OCI-LY7 (cell line): ENCODE measurements at regions not wholly inside any gene's neighbourhood (a gene's known extent, or its start where the extent isn't known, plus 50 kb on each side); places are given as distances from the start of the nearest gene placed in this dataset.

Experiments used
- BruUV-seq: library from RNA; stranded (reverse); fragments of 400-500 nt; replicated peaks from 2 replicates; lab custom pipeline; 2021; lab: Mats Ljungman, UMichigan
- CTCF ChIA-PET: fragments of 300-600 bp; sonication (Branson Sonifier 250); formaldehyde crosslinking; loops from one replicate; lab custom pipeline; 2022; ENCODE audit warnings: antibody characterized with exemption; ENCODE audit not compliant: unreplicated experiment; lab: Charles Lee
- POLR2A ChIA-PET: fragments of 300-600 bp; sonication (Branson Sonifier 250); formaldehyde crosslinking; loops from one replicate; lab custom pipeline; 2022; ENCODE audit warnings: antibody characterized with exemption; lab: Charles Lee
- DNase-seq: peaks from one replicate; pipeline ENCODE4 v3.0.0-alpha.2; 2015; ENCODE audit warnings: low spot score
- H2AFZ ChIP-seq: fragments of 200-600 bp; sonication (generic), shearing (Covaris generic); 2 replicates; pipeline ENCODE4 v1.6.1; 2014; ENCODE audit warnings: mild to moderate bottlenecking, antibody characterized with exemption, low read length, moderate library complexity
- H3K27ac ChIP-seq: fragments of 200-600 bp; sonication (generic); 2 replicates; pipeline ENCODE4 v1.5.1; 2014; ENCODE audit warnings: mixed run types, low read depth, mild to moderate bottlenecking, moderate library complexity, low read length, inconsistent platforms; ENCODE audit not compliant: poor library complexity, severe bottlenecking
- H3K36me3 ChIP-seq: fragments of 200-600 bp; sonication (generic); 2 replicates; pipeline ENCODE4 v1.6.1; 2014; ENCODE audit warnings: mild to moderate bottlenecking, antibody characterized with exemption, low read length, moderate library complexity, mixed read lengths; ENCODE audit not compliant: insufficient read depth
- H3K4me1 ChIP-seq: fragments of 200-600 bp; sonication (generic); 2 replicates; pipeline ENCODE4 v1.5.1; 2014; ENCODE audit warnings: mild to moderate bottlenecking, low read length; ENCODE audit not compliant: insufficient read depth, poor library complexity, severe bottlenecking
- H3K4me2 ChIP-seq: fragments of 200-600 bp; sonication (generic); 2 replicates; pipeline ENCODE4 v1.6.1; 2014; ENCODE audit warnings: mild to moderate bottlenecking, low read length
- H3K4me3 ChIP-seq: fragments of 200-600 bp; sonication (generic); 2 replicates; pipeline ENCODE4 v1.5.1; 2014; ENCODE audit warnings: mild to moderate bottlenecking, low read depth, low read length; ENCODE audit not compliant: poor library complexity, severe bottlenecking
- H3K79me2 ChIP-seq: fragments of 200-600 bp; sonication (generic); 2 replicates; pipeline ENCODE4 v1.6.1; 2016; ENCODE audit warnings: low read depth, mild to moderate bottlenecking, low read length, moderate library complexity, mixed read lengths; ENCODE audit not compliant: insufficient read depth
- H3K9me2 ChIP-seq: fragments of 200-600 bp; sonication (generic); 2 replicates; pipeline ENCODE4 v1.6.1; 2016; ENCODE audit warnings: mild to moderate bottlenecking, low read length, mixed read lengths; ENCODE audit not compliant: insufficient read depth
- H3K9me3 ChIP-seq: fragments of 200-600 bp; sonication (generic); 2 replicates; pipeline ENCODE4 v1.6.1; 2014; ENCODE audit warnings: mild to moderate bottlenecking, mixed run types, low read length, mixed read lengths
- H4K20me1 ChIP-seq: fragments of 200-600 bp; sonication (generic); 2 replicates; pipeline ENCODE4 v1.6.1; 2014; ENCODE audit warnings: mild to moderate bottlenecking, antibody characterized with exemption, low read length, moderate library complexity, mixed read lengths; ENCODE audit not compliant: insufficient read depth
- EZH2phosphoT487 ChIP-seq: fragments of 200-600 bp; sonication (generic); IDR thresholded peaks from 2 replicates; pipeline ENCODE4 v1.6.1; 2018; ENCODE audit warnings: low read depth, borderline replicate concordance, mild to moderate bottlenecking, mixed run types, antibody characterized with exemption, low read length, moderate library complexity, mixed read lengths
- intact Hi-C: fragments of 100-400 bp; cut with micrococcal nuclease; formaldehyde crosslinking; loops from one replicate; pipeline ENCODE4 v1.10.0; 2022; ENCODE audit not compliant: unreplicated experiment
- TF ChIP-seq, protein P1 (sequence below): fragments of 200-600 bp; sonication (generic); conservative IDR thresholded peaks from 2 replicates; pipeline ENCODE4 v1.5.1; 2014; ENCODE audit warnings: mild to moderate bottlenecking, antibody characterized with exemption, low read length, moderate library complexity, mixed read lengths

DNA sequence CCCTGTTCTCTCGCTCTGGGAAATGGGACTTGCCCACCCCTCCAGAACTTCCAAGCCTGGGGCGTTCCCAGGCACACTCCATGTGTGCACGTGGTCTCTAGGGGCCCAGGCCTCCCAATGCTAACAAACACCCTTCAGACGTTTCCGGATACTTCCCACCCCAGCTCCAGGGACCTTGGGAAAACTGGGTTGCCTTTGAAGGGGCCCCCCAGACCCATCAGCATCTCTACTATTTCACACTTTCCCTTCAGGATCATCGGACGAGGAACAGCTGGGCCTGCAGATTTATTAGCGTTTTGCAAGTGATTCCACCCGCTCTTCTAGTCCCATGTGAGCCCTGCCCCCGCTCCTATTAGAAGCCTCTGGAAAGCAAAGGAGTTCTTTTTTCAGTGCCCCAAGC is 63.2 kb downstream of the MAGEF1 start:
- BruUV-seq: no TSS peak
- no peak for DNase-seq
- H4K20me1 ChIP-seq: no peaks in the 10 kb centered on the region
- H3K4me3 ChIP-seq: no peak overlapping the region
- no peak overlapping the region for H3K27ac ChIP-seq
- no peaks in the 10 kb centered on the region for H3K4me1 ChIP-seq
- H2AFZ ChIP-seq: no peak overlapping the region
- no peaks in the 10 kb centered on the region for H3K9me3 ChIP-seq
- intact Hi-C loops: no loop called here
- TF ChIP-seq, protein P1, sequence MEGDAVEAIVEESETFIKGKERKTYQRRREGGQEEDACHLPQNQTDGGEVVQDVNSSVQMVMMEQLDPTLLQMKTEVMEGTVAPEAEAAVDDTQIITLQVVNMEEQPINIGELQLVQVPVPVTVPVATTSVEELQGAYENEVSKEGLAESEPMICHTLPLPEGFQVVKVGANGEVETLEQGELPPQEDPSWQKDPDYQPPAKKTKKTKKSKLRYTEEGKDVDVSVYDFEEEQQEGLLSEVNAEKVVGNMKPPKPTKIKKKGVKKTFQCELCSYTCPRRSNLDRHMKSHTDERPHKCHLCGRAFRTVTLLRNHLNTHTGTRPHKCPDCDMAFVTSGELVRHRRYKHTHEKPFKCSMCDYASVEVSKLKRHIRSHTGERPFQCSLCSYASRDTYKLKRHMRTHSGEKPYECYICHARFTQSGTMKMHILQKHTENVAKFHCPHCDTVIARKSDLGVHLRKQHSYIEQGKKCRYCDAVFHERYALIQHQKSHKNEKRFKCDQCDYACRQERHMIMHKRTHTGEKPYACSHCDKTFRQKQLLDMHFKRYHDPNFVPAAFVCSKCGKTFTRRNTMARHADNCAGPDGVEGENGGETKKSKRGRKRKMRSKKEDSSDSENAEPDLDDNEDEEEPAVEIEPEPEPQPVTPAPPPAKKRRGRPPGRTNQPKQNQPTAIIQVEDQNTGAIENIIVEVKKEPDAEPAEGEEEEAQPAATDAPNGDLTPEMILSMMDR: no peak
- TF ChIP-seq EZH2phosphoT487: no peak
- H3K9me2 ChIP-seq: no peaks in the 10 kb centered on the region
- no peak overlapping the region for H3K4me2 ChIP-seq
- no peaks in the 10 kb centered on the region for H3K79me2 ChIP-seq
- CTCF ChIA-PET: no interaction called here
- no peaks in the 10 kb centered on the region for H3K36me3 ChIP-seq
- POLR2A ChIA-PET: no interaction called here

DNA sequence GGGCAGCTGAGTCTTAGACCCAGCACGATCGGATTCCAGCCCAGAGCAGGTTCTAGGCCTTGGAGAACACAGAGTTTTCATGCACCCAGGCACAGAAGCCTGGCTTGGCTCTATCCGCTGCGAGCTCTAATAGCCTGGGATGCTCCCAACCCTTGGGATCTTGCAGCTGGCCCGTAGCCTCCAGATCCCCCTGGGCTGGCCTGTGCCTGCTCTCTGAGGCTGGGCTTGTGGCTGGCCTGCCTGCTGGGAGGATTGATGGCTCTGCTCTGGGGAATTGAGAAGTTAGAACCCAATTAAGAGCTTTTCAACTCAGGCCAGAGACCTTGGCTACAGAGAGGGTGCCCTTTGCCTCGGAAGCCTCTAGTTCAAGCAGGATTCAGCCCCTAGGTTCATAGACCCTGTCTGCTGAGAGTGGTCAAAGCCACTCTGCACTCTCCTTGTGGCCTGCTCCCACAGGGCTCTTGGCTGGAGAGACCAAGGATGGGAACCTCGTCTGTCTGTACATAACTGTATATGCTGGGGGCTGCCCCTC is 64.4 kb downstream of the MAGEF1 start:
- H2AFZ ChIP-seq: no peak overlapping the region
- no peaks in the 10 kb centered on the region for H3K79me2 ChIP-seq
- no peaks in the 10 kb centered on the region for H3K9me2 ChIP-seq
- H3K36me3 ChIP-seq: no peaks in the 10 kb centered on the region
- H3K4me1 ChIP-seq: no peaks in the 10 kb centered on the region
- DNase-seq: no peak
- no peak for TF ChIP-seq EZH2phosphoT487
- TF ChIP-seq, protein P1: no peak
- no peak overlapping the region for H3K27ac ChIP-seq
- H3K4me2 ChIP-seq: no peak overlapping the region
- POLR2A ChIA-PET: no interaction called here
- no peaks in the 10 kb centered on the region for H4K20me1 ChIP-seq
- BruUV-seq: no TSS peak
- CTCF ChIA-PET: no interaction called here
- no peaks in the 10 kb centered on the region for H3K9me3 ChIP-seq
- no peak overlapping the region for H3K4me3 ChIP-seq
- intact Hi-C loops: no loop called here

DNA sequence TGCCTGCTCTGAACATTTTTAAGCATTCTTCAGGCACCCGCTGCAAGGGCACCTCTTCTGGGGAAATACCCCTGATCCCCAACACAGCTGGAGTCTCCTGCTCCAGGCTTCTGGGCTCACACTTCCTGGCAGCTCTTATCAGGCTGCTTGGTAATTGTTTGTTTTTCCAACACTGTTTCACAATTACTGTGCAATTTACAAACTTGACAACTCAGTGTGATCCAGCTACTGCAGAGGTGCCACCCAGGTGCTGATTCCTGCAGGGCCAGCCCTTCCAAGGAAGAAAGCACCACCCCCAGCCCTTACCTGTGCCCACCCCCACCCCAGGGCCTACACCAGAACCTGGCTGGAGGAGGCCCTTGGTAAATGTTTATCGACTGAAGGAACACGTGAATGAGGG is 66.5 kb downstream of the MAGEF1 start:
- H3K27ac ChIP-seq: no peak overlapping the region
- ChIA-PET CTCF (no interaction called here), POLR2A (no interaction called here)
- TF ChIP-seq, protein P1: no peak
- no peak for TF ChIP-seq EZH2phosphoT487
- H3K79me2 ChIP-seq: no peaks in the 10 kb centered on the region
- no peaks in the 10 kb centered on the region for H3K9me3 ChIP-seq
- no peak overlapping the region for H3K4me2 ChIP-seq
- BruUV-seq: no TSS peak
- H3K4me1 ChIP-seq: no peaks in the 10 kb centered on the region
- H3K4me3 ChIP-seq: no peak overlapping the region
- no peaks in the 10 kb centered on the region for H3K36me3 ChIP-seq
- H4K20me1 ChIP-seq: no peaks in the 10 kb centered on the region
- no peaks in the 10 kb centered on the region for H3K9me2 ChIP-seq
- no peak for DNase-seq
- H2AFZ ChIP-seq: no peak overlapping the region
- intact Hi-C loops: no loop called here
